PC-9 (cell line): ENCODE measurements at regions not wholly inside any gene's neighbourhood (a gene's known extent, or its start where the extent isn't known, plus 50 kb on each side); places are given as distances from the start of the nearest gene placed in this dataset.
"Not testable (repeated sequence)": the region's sequence is repeated elsewhere in the genome, so short reads cannot be mapped to it uniquely, and the experiment has no call there.

Source experiments
- BruUV-seq: library from RNA; stranded (reverse); fragments of 400-500 nt; replicated peaks from 2 replicates; lab custom pipeline; 2021; lab: Mats Ljungman, UMichigan
- CTCF ChIA-PET: fragments of 300-600 bp; sonication (Branson Sonifier 250); formaldehyde crosslinking; loops from one replicate; lab custom pipeline; 2022; ENCODE audit warnings: antibody characterized with exemption; lab: Charles Lee
- POLR2A ChIA-PET: fragments of 300-600 bp; sonication (Branson Sonifier 250); formaldehyde crosslinking; loops from one replicate; lab custom pipeline; 2022; ENCODE audit warnings: antibody characterized with exemption; ENCODE audit not compliant: unreplicated experiment; lab: Charles Lee
- DNase-seq, 2 experiments: peaks; one replicate each; pipeline versions ENCODE4 v3.0.0 to v3.0.0-alpha.2; 2015 to 2022; ENCODE audit warnings: mixed read lengths in 1 of 2
- H2AFZ ChIP-seq: fragments of 200-600 bp; sonication (generic); 2 replicates; pipeline ENCODE4 v1.8.1; 2017; ENCODE audit warnings: antibody characterized with exemption
- H3F3A ChIP-seq: fragments of 200-600 bp; sonication (generic); 2 replicates; pipeline ENCODE4 v1.8.1; 2017; ENCODE audit warnings: antibody characterized with exemption, mild to moderate bottlenecking, low read depth; ENCODE audit not compliant: insufficient read depth
- H3K27ac ChIP-seq: fragments of 200-600 bp; sonication (generic); 2 replicates; pipeline ENCODE4 v1.6.1; 2016; ENCODE audit warnings: mixed run types
- H3K27me3 ChIP-seq: fragments of 200-600 bp; sonication (generic); 2 replicates; pipeline ENCODE4 v1.6.1; 2016; ENCODE audit warnings: low read depth, mixed run types; ENCODE audit not compliant: insufficient read depth
- H3K36me3 ChIP-seq: fragments of 200-600 bp; sonication (generic); 2 replicates; pipeline ENCODE4 v1.6.1; 2016; ENCODE audit warnings: low read depth, mixed run types
- H3K4me1 ChIP-seq: fragments of 200-600 bp; sonication (generic); replicated peaks from 2 replicates; pipeline ENCODE4 v1.6.1; 2016; ENCODE audit warnings: mixed run types; ENCODE audit not compliant: insufficient read depth
- H3K4me2 ChIP-seq: fragments of 200-600 bp; sonication (generic); 2 replicates; pipeline ENCODE4 v1.6.1; 2017; ENCODE audit warnings: mixed run types
- H3K4me3 ChIP-seq: fragments of 200-600 bp; sonication (generic); 2 replicates; pipeline ENCODE4 v1.6.1; 2016; ENCODE audit warnings: mixed run types
- H3K79me2 ChIP-seq: fragments of 200-600 bp; sonication (generic); 2 replicates; pipeline ENCODE4 v1.6.1; 2017; ENCODE audit warnings: low read depth, mixed run types
- H3K9me2 ChIP-seq: fragments of 200-600 bp; sonication (generic); 2 replicates; pipeline ENCODE4 v1.8.1; 2017; ENCODE audit warnings: mild to moderate bottlenecking; ENCODE audit not compliant: insufficient read depth
- H3K9me3 ChIP-seq: fragments of 200-600 bp; sonication (generic); 2 replicates; pipeline ENCODE4 v1.8.1; 2016; ENCODE audit warnings: low read depth; ENCODE audit not compliant: insufficient read depth
- H4K20me1 ChIP-seq: fragments of 200-600 bp; sonication (generic); 2 replicates; pipeline ENCODE4 v1.8.1; 2017; ENCODE audit not compliant: insufficient read depth
- CTCF ChIP-seq: fragments of 200-600 bp; sonication (generic); conservative IDR thresholded peaks from 2 replicates; pipeline ENCODE4 v1.6.1; 2017; ENCODE audit warnings: mixed run types, antibody characterized with exemption, mild to moderate bottlenecking, moderate library complexity
- EZH2 ChIP-seq: fragments of 200-600 bp; sonication (generic); IDR thresholded peaks from 2 replicates; pipeline ENCODE4 v1.8.0; 2017; ENCODE audit warnings: antibody characterized with exemption, low read depth
- intact Hi-C: fragments of 100-400 bp; cut with micrococcal nuclease; formaldehyde crosslinking; loops from one replicate; pipeline ENCODE4 v1.10.0; 2022; ENCODE audit not compliant: unreplicated experiment

DNA sequence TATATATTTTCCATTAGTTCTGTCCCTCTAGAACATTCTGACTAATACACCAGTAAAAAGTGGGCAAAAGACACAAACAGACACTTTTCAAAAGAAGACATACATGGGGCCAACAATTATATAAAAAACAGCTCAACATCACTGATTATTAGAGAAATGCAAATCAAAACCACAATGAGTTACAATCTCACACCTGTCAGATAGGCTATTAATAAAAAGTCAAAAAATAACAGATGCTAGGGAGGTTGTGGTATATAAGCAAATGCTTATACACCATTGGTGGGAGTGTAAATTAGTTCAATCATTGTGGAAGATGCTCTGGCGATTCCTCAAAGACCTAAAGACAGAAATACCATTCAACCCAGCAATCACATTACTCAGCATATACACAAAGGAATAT, 1707.8 kb downstream of the GRIK2 start:
- no TSS peak for BruUV-seq
- POLR2A ChIA-PET = no interaction called here

DNA sequence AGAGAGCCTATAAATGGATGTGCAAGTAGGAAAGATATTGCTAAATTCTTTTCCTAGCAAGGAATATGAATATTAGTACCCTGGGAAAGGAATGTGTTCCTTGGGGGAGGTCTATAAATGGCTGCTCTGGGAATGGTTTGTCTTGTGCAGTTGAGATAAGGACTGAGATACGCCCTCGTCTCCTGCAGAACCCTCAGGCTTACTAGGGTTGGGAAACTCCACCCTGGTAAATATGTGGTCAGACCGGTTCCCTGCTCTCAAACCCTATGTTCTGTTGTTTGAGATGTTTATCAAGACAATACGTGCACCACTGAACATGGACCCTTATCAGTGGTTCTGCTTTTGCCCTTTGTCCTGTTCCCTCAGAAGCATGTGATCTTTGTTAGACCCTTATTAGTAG, 1698.9 kb downstream of the GRIK2 start:
- peak; percentile 3 to 35 for DNase-seq
- H3K4me2 ChIP-seq, H3K27me3 ChIP-seq, H3K36me3 ChIP-seq, intact Hi-C loops, POLR2A ChIA-PET, H3K4me3 ChIP-seq, H3K27ac ChIP-seq, H3K9me3 ChIP-seq, H3K79me2 ChIP-seq, BruUV-seq, H4K20me1 ChIP-seq, H3K4me1 ChIP-seq, CTCF ChIA-PET, H2AFZ ChIP-seq, H3F3A ChIP-seq: not testable (repeated sequence)
- peaks cover 11% of the 10 kb centered on the region for H3K9me2 ChIP-seq

More for the DNA sequence above, 1707.8 kb downstream of the GRIK2 start:
- H3K27ac ChIP-seq = no peak overlapping the region
- H3F3A ChIP-seq = no peaks in the 10 kb centered on the region
- TF ChIP-seq EZH2 (no peak), CTCF (no peak)
- H3K4me1 ChIP-seq = no peaks in the 10 kb centered on the region
- CTCF ChIA-PET = no interaction called here
- H3K79me2 ChIP-seq = no peaks in the 10 kb centered on the region
- H3K36me3 ChIP-seq = no peaks in the 10 kb centered on the region
- no peak overlapping the region for H3K4me3 ChIP-seq
- no peaks in the 10 kb centered on the region for H4K20me1 ChIP-seq
- H2AFZ ChIP-seq = no peak overlapping the region
- no peaks in the 10 kb centered on the region for H3K27me3 ChIP-seq
- intact Hi-C loops = no loop called here
- H3K4me2 ChIP-seq = no peak overlapping the region
- H3K9me2 ChIP-seq = peaks cover 5% of the 10 kb centered on the region; the same call in 1 of the 2 replicates
- DNase-seq = no peak
- no peaks in the 10 kb centered on the region for H3K9me3 ChIP-seq

DNA sequence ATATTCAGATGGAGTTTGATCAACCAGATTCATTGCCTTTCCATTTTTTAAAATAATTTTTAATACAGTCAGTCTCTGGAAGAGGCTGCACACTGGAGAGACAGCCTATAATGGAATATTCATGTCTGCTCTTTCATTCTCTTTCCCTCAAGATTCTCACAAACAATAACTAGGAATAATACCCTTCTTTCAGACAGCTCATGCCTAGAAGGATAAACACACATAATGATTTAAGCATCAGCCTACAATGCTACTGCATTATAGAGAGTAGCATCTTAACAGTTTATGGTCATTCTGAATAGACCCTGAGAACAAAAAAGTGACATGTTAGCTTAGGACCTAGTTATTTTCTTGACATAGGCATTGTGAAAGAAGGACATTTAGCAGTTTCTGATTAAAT, 1692.3 kb downstream of the GRIK2 start:
- ChIA-PET CTCF (no interaction called here), POLR2A (no interaction called here)
- no peaks in the 10 kb centered on the region for H3K27me3 ChIP-seq

More for the DNA sequence above, 1692.3 kb downstream of the GRIK2 start:
- DNase-seq = no peak
- H3K36me3 ChIP-seq = no peaks in the 10 kb centered on the region
- no peak overlapping the region for H3K4me2 ChIP-seq
- H3K9me2 ChIP-seq = peaks cover 12% of the 10 kb centered on the region
- H3K9me3 ChIP-seq = no peaks in the 10 kb centered on the region
- no peak overlapping the region for H2AFZ ChIP-seq
- no peaks in the 10 kb centered on the region for H3K4me1 ChIP-seq
- no TSS peak for BruUV-seq
- H3K27ac ChIP-seq = no peak overlapping the region
- no peaks in the 10 kb centered on the region for H3K79me2 ChIP-seq
- intact Hi-C loops = no loop called here
- H3F3A ChIP-seq = no peaks in the 10 kb centered on the region
- H4K20me1 ChIP-seq = no peaks in the 10 kb centered on the region
- no peak overlapping the region for H3K4me3 ChIP-seq
- TF ChIP-seq EZH2 (no peak), CTCF (no peak)
